Right lung (tissue), 2 donors: ENCODE measurements at regions not wholly inside any gene's neighbourhood (a gene's known extent, or its start where the extent isn't known, plus 50 kb on each side); places are given as distances from the start of the nearest gene placed in this dataset.

Experiments
- DNase-seq, 2 donors: peaks; one replicate each; pipeline ENCODE4 v3.0.0-alpha.2; 2013

GRCh38 chr22:48044487-48045060 lies 1282.1 kb downstream of the TBC1D22A start:
- DNase-seq, result no peak

GRCh38 chr22:48043581-48043980 lies 1281.1 kb downstream of the TBC1D22A start:
- DNase-seq, result no peak

GRCh38 chr22:48042621-48043395 lies 1280.4 kb downstream of the TBC1D22A start:
- no peak for DNase-seq

GRCh38 chr22:48039326-48039725 lies 1276.9 kb downstream of the TBC1D22A start:
- no peak for DNase-seq

- no peak for DNase-seq
These were observed 1275.2 kb downstream of the TBC1D22A start for GRCh38 chr22:48037618-48038017.

GRCh38 chr22:48035897-48036296 lies 1273.4 kb downstream of the TBC1D22A start:
- no peak for DNase-seq

- DNase-seq, result no peak
These were observed 1269.1 kb downstream of the TBC1D22A start for GRCh38 chr22:48031589-48031988.

GRCh38 chr22:48025096-48025495 lies 1262.6 kb downstream of the TBC1D22A start:
- DNase-seq, result no peak

- DNase-seq, result no peak
These were observed 1259.5 kb downstream of the TBC1D22A start for GRCh38 chr22:48021991-48022401.

GRCh38 chr22:48018346-48018745 lies 1255.9 kb downstream of the TBC1D22A start:
- DNase-seq, result no peak

GRCh38 chr22:48015701-48016100 lies 1253.3 kb downstream of the TBC1D22A start:
- DNase-seq, result no peak

- DNase-seq, result no peak
These were observed 1242.5 kb downstream of the TBC1D22A start for GRCh38 chr22:48004936-48005335.

- no peak for DNase-seq
These were observed 1241.6 kb downstream of the TBC1D22A start for GRCh38 chr22:48004038-48004437.

GRCh38 chr22:48001101-48001500 lies 1238.7 kb downstream of the TBC1D22A start:
- DNase-seq, result no peak

GRCh38 chr22:47997612-47998011 lies 1235.2 kb downstream of the TBC1D22A start:
- no peak for DNase-seq

GRCh38 chr22:47997052-47997590 lies 1234.7 kb downstream of the TBC1D22A start:
- DNase-seq, result no peak

- no peak for DNase-seq
These were observed 1234.0 kb downstream of the TBC1D22A start for GRCh38 chr22:47996446-47996857.

- DNase-seq, result no peak
These were observed 1233.3 kb downstream of the TBC1D22A start for GRCh38 chr22:47995718-47996117.

GRCh38 chr22:47995264-47995627 lies 1232.8 kb downstream of the TBC1D22A start:
- no peak for DNase-seq

- no peak for DNase-seq
These were observed 1232.3 kb downstream of the TBC1D22A start for GRCh38 chr22:47994601-47995263.

- DNase-seq, result no peak
These were observed 1231.6 kb downstream of the TBC1D22A start for GRCh38 chr22:47994045-47994444.

- DNase-seq, result no peak
These were observed 1228.0 kb downstream of the TBC1D22A start for GRCh38 chr22:47990481-47990880.
